Heart right ventricle (tissue), 16 donors: ENCODE measurements at regions not wholly inside any gene's neighbourhood (a gene's known extent, or its start where the extent isn't known, plus 50 kb on each side); places are given as distances from the start of the nearest gene placed in this dataset.

ENCODE experiments used
- ATAC-seq, 8 donors: fragments of 200-7000 bp; cut with Tn5 transposase; one replicate each; pipeline ENCODE4 v1.9.1; 2020; ENCODE audit warnings: mild to moderate bottlenecking in 8 of 8, moderate library complexity in 8 of 8, moderate number of reproducible peaks in 1 of 8
- DNase-seq, 2 donors: peaks; one replicate each; pipeline ENCODE4 v3.0.0-alpha.2; 2020
- H3K27ac ChIP-seq, 10 donors: fragments of 200-600 bp; sonication (generic) in 2 of 10; one replicate each; pipeline versions ENCODE4 v1.5.0 to v1.8.0; 2020 to 2022; ENCODE audit warnings: mild to moderate bottlenecking in 3 of 10
- H3K27me3 ChIP-seq, 7 donors: fragments of 200-600 bp; one replicate each; pipeline ENCODE4 v1.8.0; 2021 to 2022; ENCODE audit warnings: mild to moderate bottlenecking in 2 of 7
- H3K36me3 ChIP-seq, 9 donors: fragments of 200-600 bp; sonication (generic) in 1 of 9; one replicate each; pipeline versions ENCODE4 v1.5.0 to v1.8.0; 2020 to 2022; ENCODE audit warnings: mild to moderate bottlenecking in 2 of 9
- H3K4me1 ChIP-seq, 9 donors: fragments of 200-600 bp; sonication (generic) in 1 of 9; one replicate each; pipeline versions ENCODE4 v1.5.0 to v1.8.0; 2020 to 2022; ENCODE audit warnings: mild to moderate bottlenecking in 4 of 9
- H3K4me3 ChIP-seq, 10 donors: fragments of 200-600 bp; sonication (generic) in 2 of 10; one replicate each; pipeline versions ENCODE4 v1.5.0 to v1.8.0; 2020 to 2022; ENCODE audit warnings: mild to moderate bottlenecking in 7 of 10, moderate library complexity in 2 of 10
- H3K9me3 ChIP-seq, 11 donors: fragments of 200-600 bp in 10 of 11; sonication (generic) in 2 of 11; one replicate each; pipeline versions ENCODE4 v1.5.0 to v1.8.0; 2013 to 2022; ENCODE audit warnings: mild to moderate bottlenecking in 2 of 11, control low read depth in 1 of 11, moderate library complexity in 1 of 11
- CTCF ChIP-seq, 9 donors: fragments of 200-600 bp; sonication (generic) in 2 of 9; IDR thresholded peaks; one replicate each; pipeline versions ENCODE4 v1.5.0 to v1.8.0; 2021 to 2022; ENCODE audit warnings: antibody characterized with exemption in 9 of 9, mild to moderate bottlenecking in 5 of 9, moderate library complexity in 1 of 9
- WGBS, 2 donors: extraction: QIAGEN DNeasy Blood & Tissue Kit; methylation state at CpG; one replicate each; pipeline ENCODE4 v1.1.7; 2013; ENCODE audit warnings: inconsistent platforms in 1 of 2; 5-methylcytosine and 5-hydroxymethylcytosine counted together
- intact Hi-C, 10 donors: fragments of 100-400 bp; cut with DNase I; formaldehyde crosslinking; loops; one replicate each; pipeline versions ENCODE4 v1.11.1 to v1.14.2; 2022
- donor health status: Arrhythmogenic right ventricular cardiomyopathy.
- donor health status: ischemic (EF 13 %, LVEDD 7.1; RV severe dilation, severe dysfunction).
- donor health status: healthy with polysubstance abuse.
- donor health status: DM: no; HTN: yes; CAD: no.
- donor health status: DM: no; HTN: no; CAD: no.
- donor health status: ischemic (EF 25% LVEDD 6.9; RV normal size, moderate dysfunction).
- donor health status: ischemic (EF 25% LVEDD 5.7; RV mildly dilated, moderate dysfunction).
- donor health status: healthy.
- donor health status: DM: yes; HTN: yes; CAD: no.
- donor health status: Ischemic cardiomyopathy.
- donor health status: ischemic (EF 35%, LVEDD 5.7; RV mildly dilated, moderate dysfunction).
- donor health status: nonischemic (EF 11% LVEDD 7.7; RV severe dilation, severe dysfunction).
- donor health status: DM: yes; HTN: yes; CAD: no.
- donor health status: PGD.
- donor health status: ischemic (EF 29% LVEDD 5.4; RV normal size, mild dysfunction).
- donor health status: nonischemic (EF 23%, LVEDD 6.1; RV moderate dilation, normal function).

GRCh38 chr3:28022916-28023315 lies 218.5 kb upstream of the CMC1 start:
- Histone ChIP-seq H3K36me3 (no peaks in the 10 kb centered on the region), H3K9me3 (peaks cover 0 to 20% (median 0%) of the 10 kb centered on the region in 11 donors), H3K4me3 (no peak overlapping the region), H3K27ac (no peak overlapping the region), H3K27me3 (no peaks in the 10 kb centered on the region), H3K4me1 (no peaks in the 10 kb centered on the region)
- intact Hi-C loops, result no loop called here
- 70 to 75% methylated on average over 3 of the region's 3 CpGs for WGBS, 2 donors
- no peak for ATAC-seq
- no peak for TF ChIP-seq CTCF (IDR thresholded peaks at IDR 0.05)
- no peak for DNase-seq

- no peak for ATAC-seq
- Histone ChIP-seq H3K27ac (no peak overlapping the region), H3K4me1 (no peaks in the 10 kb centered on the region), H3K27me3 (no peaks in the 10 kb centered on the region), H3K4me3 (no peak overlapping the region), H3K36me3 (no peaks in the 10 kb centered on the region), H3K9me3 (peaks cover 0 to 43% (median 9%) of the 10 kb centered on the region in 11 donors)
- intact Hi-C loops, result no loop called here
- 49 to 71% methylated on average over 4 of the region's 4 CpGs for WGBS, 2 donors
- no peak for TF ChIP-seq CTCF (IDR thresholded peaks at IDR 0.05)
- DNase-seq, result no peak
Observed at GRCh38 chr3:28028554-28028953, 212.9 kb upstream of the CMC1 start.

GRCh38 chr3:28033059-28033784 lies 208.2 kb upstream of the CMC1 start:
- no peak overlapping the region for H3K27ac ChIP-seq
- intact Hi-C loops, result no loop called here
- ATAC-seq (no peak), DNase-seq (no peak)
- H3K36me3 ChIP-seq, result no peaks in the 10 kb centered on the region
- no peaks in the 10 kb centered on the region for H3K27me3 ChIP-seq
- peaks cover 0 to 33% (median 4%) of the 10 kb centered on the region in 11 donors for H3K9me3 ChIP-seq
- 86 to 93% methylated on average over 3 of the region's 3 CpGs for WGBS, 2 donors
- H3K4me3 ChIP-seq, result no peak overlapping the region
- H3K4me1 ChIP-seq, result no peaks in the 10 kb centered on the region
- no peak for TF ChIP-seq CTCF (IDR thresholded peaks at IDR 0.05)

- ATAC-seq (no peak), DNase-seq (no peak)
- Histone ChIP-seq H3K27ac (no peak overlapping the region), H3K27me3 (no peaks in the 10 kb centered on the region), H3K4me1 (no peaks in the 10 kb centered on the region), H3K4me3 (no peak overlapping the region), H3K36me3 (no peaks in the 10 kb centered on the region), H3K9me3 (peaks cover 0 to 24% (median 4%) of the 10 kb centered on the region in 11 donors)
- intact Hi-C loops, result no loop called here
- 60 to 64% methylated on average over 4 of the region's 4 CpGs for WGBS, 2 donors
- no peak for TF ChIP-seq CTCF (IDR thresholded peaks at IDR 0.05)
Observed at GRCh38 chr3:28036599-28037575, 204.5 kb upstream of the CMC1 start.
